OCI-LY1 (cell line): ENCODE measurements at regions not wholly inside any gene's neighbourhood (a gene's known extent, or its start where the extent isn't known, plus 50 kb on each side); places are given as distances from the start of the nearest gene placed in this dataset.
"Not testable (repeated sequence)": the region's sequence is repeated elsewhere in the genome, so short reads cannot be mapped to it uniquely, and the experiment has no call there.

ENCODE experiments used
- EZH2 ChIP-seq: fragments of 200-600 bp; sonication (generic), shearing (Covaris generic); IDR thresholded peaks from 2 replicates; pipeline ENCODE4 v1.8.0; 2017; ENCODE audit warnings: borderline replicate concordance, mixed run types, mild to moderate bottlenecking, antibody characterized with exemption, low read length, moderate library complexity, mixed read lengths
- TF ChIP-seq, protein P1 (sequence below): fragments of 200-600 bp; sonication (generic), shearing (Covaris generic); IDR thresholded peaks from 2 replicates; pipeline ENCODE4 v1.5.1; 2017; ENCODE audit warnings: mild to moderate bottlenecking, antibody characterized with exemption, low read length, moderate library complexity, mixed read lengths

DNA sequence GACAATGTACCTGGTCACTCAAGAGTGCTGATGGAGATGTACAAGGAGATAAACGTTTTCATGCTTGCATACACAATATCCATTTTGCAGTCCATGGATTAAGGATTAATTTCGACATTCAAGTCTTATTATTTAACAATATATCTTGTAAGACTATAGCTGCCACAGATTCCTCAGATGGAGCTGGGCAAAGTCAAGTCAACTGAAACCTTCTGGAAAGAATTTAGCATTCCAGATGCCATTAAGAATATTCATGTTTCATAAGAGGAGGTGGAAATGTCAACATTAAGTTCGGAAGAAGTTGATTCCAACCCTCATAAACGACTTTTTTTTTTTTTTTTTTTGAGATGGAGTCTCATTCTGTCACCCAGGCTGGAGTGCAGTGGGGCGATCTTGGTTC lies 126.0 kb downstream of the SHANK2 start:
- TF ChIP-seq EZH2, result not testable (repeated sequence)
- TF ChIP-seq, protein P1, sequence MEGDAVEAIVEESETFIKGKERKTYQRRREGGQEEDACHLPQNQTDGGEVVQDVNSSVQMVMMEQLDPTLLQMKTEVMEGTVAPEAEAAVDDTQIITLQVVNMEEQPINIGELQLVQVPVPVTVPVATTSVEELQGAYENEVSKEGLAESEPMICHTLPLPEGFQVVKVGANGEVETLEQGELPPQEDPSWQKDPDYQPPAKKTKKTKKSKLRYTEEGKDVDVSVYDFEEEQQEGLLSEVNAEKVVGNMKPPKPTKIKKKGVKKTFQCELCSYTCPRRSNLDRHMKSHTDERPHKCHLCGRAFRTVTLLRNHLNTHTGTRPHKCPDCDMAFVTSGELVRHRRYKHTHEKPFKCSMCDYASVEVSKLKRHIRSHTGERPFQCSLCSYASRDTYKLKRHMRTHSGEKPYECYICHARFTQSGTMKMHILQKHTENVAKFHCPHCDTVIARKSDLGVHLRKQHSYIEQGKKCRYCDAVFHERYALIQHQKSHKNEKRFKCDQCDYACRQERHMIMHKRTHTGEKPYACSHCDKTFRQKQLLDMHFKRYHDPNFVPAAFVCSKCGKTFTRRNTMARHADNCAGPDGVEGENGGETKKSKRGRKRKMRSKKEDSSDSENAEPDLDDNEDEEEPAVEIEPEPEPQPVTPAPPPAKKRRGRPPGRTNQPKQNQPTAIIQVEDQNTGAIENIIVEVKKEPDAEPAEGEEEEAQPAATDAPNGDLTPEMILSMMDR, result not testable (repeated sequence)
